H9 (cell line): ENCODE measurements at regions not wholly inside any gene's neighbourhood (a gene's known extent, or its start where the extent isn't known, plus 50 kb on each side); places are given as distances from the start of the nearest gene placed in this dataset.

Experiments used
- DNase-seq: peaks from one replicate; pipeline ENCODE4 v3.0.0-alpha.2; 2017
- H2AFZ ChIP-seq: one replicate; pipeline ENCODE4 v1.6.1; 2013; ENCODE audit warnings: mild to moderate bottlenecking, low read length, control low read depth, moderate library complexity
- H2AK5ac ChIP-seq: 2 replicates; pipeline ENCODE4 v1.6.1; 2013; ENCODE audit warnings: low read length, control low read depth, mixed read lengths; ENCODE audit not compliant: insufficient read length
- H2BK120ac ChIP-seq: one replicate; pipeline ENCODE4 v1.6.1; 2013; ENCODE audit warnings: low read depth, mild to moderate bottlenecking, low read length, control low read depth, inconsistent platforms; ENCODE audit not compliant: poor library complexity, severe bottlenecking
- H2BK12ac ChIP-seq: 2 replicates; pipeline ENCODE4 v1.6.1; 2013; ENCODE audit warnings: low read length, control low read depth, mixed read lengths, low read depth; ENCODE audit not compliant: insufficient read length
- H2BK15ac ChIP-seq: 2 replicates; pipeline ENCODE4 v1.6.1; 2013; ENCODE audit warnings: low read depth, low read length, control low read depth
- H2BK20ac ChIP-seq: one replicate; pipeline ENCODE4 v1.6.1; 2013; ENCODE audit warnings: low read depth, mild to moderate bottlenecking, low read length, control low read depth, inconsistent platforms; ENCODE audit not compliant: poor library complexity, severe bottlenecking
- H2BK5ac ChIP-seq: 2 replicates; pipeline ENCODE4 v1.6.1; 2013; ENCODE audit warnings: low read length, control low read depth, mixed read lengths; ENCODE audit not compliant: insufficient read length
- H3K14ac ChIP-seq: 2 replicates; pipeline ENCODE4 v1.6.1; 2013; ENCODE audit warnings: low read length, control low read depth; ENCODE audit not compliant: insufficient read depth
- H3K18ac ChIP-seq: 2 replicates; pipeline ENCODE4 v1.6.1; 2013; ENCODE audit warnings: low read depth, mild to moderate bottlenecking, mixed read lengths, low read length, control low read depth; ENCODE audit not compliant: insufficient read length
- H3K23ac ChIP-seq: 2 replicates; pipeline ENCODE4 v1.6.1; 2013; ENCODE audit warnings: low read length, control low read depth, mixed read lengths, low read depth; ENCODE audit not compliant: insufficient read length
- H3K23me2 ChIP-seq: 2 replicates; pipeline ENCODE4 v1.6.1; 2013; ENCODE audit warnings: low read depth, mild to moderate bottlenecking, mixed read lengths, low read length, control low read depth; ENCODE audit not compliant: insufficient read length, poor library complexity, severe bottlenecking
- H3K27ac ChIP-seq: 2 replicates; pipeline ENCODE4 v1.5.1; 2013; ENCODE audit warnings: low read length, control low read depth, mixed read lengths, low read depth; ENCODE audit not compliant: insufficient read length
- H3K27me3 ChIP-seq: 2 replicates; pipeline ENCODE4 v1.6.1; 2013; ENCODE audit warnings: low read length, control low read depth, inconsistent platforms; ENCODE audit not compliant: insufficient read depth
- H3K4ac ChIP-seq: 2 replicates; pipeline ENCODE4 v1.6.1; 2013; ENCODE audit warnings: low read depth, mild to moderate bottlenecking, control low read depth, inconsistent platforms, low read length, moderate library complexity
- H3K4me1 ChIP-seq: 2 replicates; pipeline ENCODE4 v1.6.1; 2013; ENCODE audit warnings: low read length, control low read depth, inconsistent platforms; ENCODE audit not compliant: insufficient read depth
- H3K4me2 ChIP-seq: 2 replicates; pipeline ENCODE4 v1.6.1; 2013; ENCODE audit warnings: low read length, control low read depth, mixed read lengths; ENCODE audit not compliant: insufficient read length, insufficient read depth
- H3K56ac ChIP-seq: 2 replicates; pipeline ENCODE4 v1.6.1; 2013; ENCODE audit warnings: low read depth, mild to moderate bottlenecking, mixed read lengths, low read length, control low read depth; ENCODE audit not compliant: insufficient read length
- H3K79me1 ChIP-seq: 2 replicates; pipeline ENCODE4 v1.6.1; 2013; ENCODE audit warnings: low read depth, mild to moderate bottlenecking, moderate library complexity, low read length, control low read depth, inconsistent platforms; ENCODE audit not compliant: insufficient read depth, poor library complexity, severe bottlenecking
- H3K79me2 ChIP-seq: 2 replicates; pipeline ENCODE4 v1.6.1; 2013; ENCODE audit warnings: low read length, control low read depth, inconsistent platforms; ENCODE audit not compliant: insufficient read depth
- H3K9ac ChIP-seq: 2 replicates; pipeline ENCODE4 v1.6.1; 2013; ENCODE audit warnings: low read length, control low read depth, mixed read lengths; ENCODE audit not compliant: insufficient read length; ENCODE audit errors: extremely low read depth
- H3K9me3 ChIP-seq: one replicate; pipeline ENCODE4 v1.6.1; 2013; ENCODE audit warnings: low read depth, low read length, inconsistent platforms; ENCODE audit not compliant: control insufficient read depth
- H3T11ph ChIP-seq: one replicate; pipeline ENCODE4 v1.6.1; 2013; ENCODE audit warnings: mild to moderate bottlenecking, low read length, control low read depth, inconsistent platforms
- H4K20me1 ChIP-seq: one replicate; pipeline ENCODE4 v1.6.1; 2013; ENCODE audit not compliant: control insufficient read depth, insufficient read length, insufficient read depth
- H4K5ac ChIP-seq: 2 replicates; pipeline ENCODE4 v1.6.1; 2013; ENCODE audit warnings: low read depth, mild to moderate bottlenecking, mixed read lengths, low read length, control low read depth; ENCODE audit not compliant: insufficient read length
- H4K8ac ChIP-seq: replicated peaks from 2 replicates; pipeline ENCODE4 v1.6.1; 2013; ENCODE audit warnings: low read length, control low read depth, mixed read lengths, low read depth; ENCODE audit not compliant: insufficient read length
- H4K91ac ChIP-seq: 2 replicates; pipeline ENCODE4 v1.6.1; 2013; ENCODE audit warnings: low read depth, mild to moderate bottlenecking, moderate library complexity, mixed read lengths, low read length, control low read depth; ENCODE audit not compliant: insufficient read length
- H3K27ac Mint-ChIP-seq, 3 experiments: 2 replicates in 2 of 3; 3 replicates in 1 of 3; pipeline ENCODE4 v1.8.0; 2020 to 2021; ENCODE audit warnings: mixed read lengths in 3 of 3, mild to moderate bottlenecking in 1 of 3, moderate library complexity in 1 of 3
- H3K27me3 Mint-ChIP-seq: 2 replicates; pipeline ENCODE4 v1.8.0; 2021; ENCODE audit warnings: low read depth, mild to moderate bottlenecking, moderate library complexity, mixed read lengths
- H3K36me3 Mint-ChIP-seq, 3 experiments: 2 replicates in 2 of 3; 3 replicates in 1 of 3; pipeline ENCODE4 v1.8.0; 2020 to 2021; ENCODE audit warnings: low read depth in 3 of 3, mixed read lengths in 3 of 3; ENCODE audit not compliant: insufficient read depth in 1 of 3
- H3K4me1 Mint-ChIP-seq, 2 experiments: 2 replicates each; pipeline ENCODE4 v1.8.0; 2020; ENCODE audit warnings: mixed read lengths in 2 of 2
- H3K4me3 Mint-ChIP-seq, 2 experiments: 2 replicates in 1 of 2; 3 replicates in 1 of 2; pipeline ENCODE4 v1.8.0; 2020 to 2021; ENCODE audit warnings: mild to moderate bottlenecking in 2 of 2, mixed read lengths in 2 of 2, moderate library complexity in 1 of 2
- H3K9me3 Mint-ChIP-seq, 2 experiments: 2 replicates in 1 of 2; 3 replicates in 1 of 2; pipeline ENCODE4 v1.8.0; 2020; ENCODE audit warnings: mild to moderate bottlenecking in 2 of 2, mixed read lengths in 2 of 2, moderate library complexity in 1 of 2
- WGBS: extraction: QIAGEN DNeasy Blood & Tissue Kit; methylation state at CpG from one replicate; pipeline ENCODE4 v1.1.7; 2013; ENCODE audit warnings: missing lambda C conversion rate, low lambda C conversion rate, mixed read lengths; ENCODE audit not compliant: insufficient read length; ENCODE audit errors: extremely low coverage; 5-methylcytosine and 5-hydroxymethylcytosine counted together
- TF ChIP-seq, protein P1 (sequence below): fragments of 200-600 bp; sonication (generic); conservative IDR thresholded peaks from 3 replicates; pipeline ENCODE4 v1.8.0; 2021; ENCODE audit warnings: antibody characterized with exemption, mild to moderate bottlenecking

DNA sequence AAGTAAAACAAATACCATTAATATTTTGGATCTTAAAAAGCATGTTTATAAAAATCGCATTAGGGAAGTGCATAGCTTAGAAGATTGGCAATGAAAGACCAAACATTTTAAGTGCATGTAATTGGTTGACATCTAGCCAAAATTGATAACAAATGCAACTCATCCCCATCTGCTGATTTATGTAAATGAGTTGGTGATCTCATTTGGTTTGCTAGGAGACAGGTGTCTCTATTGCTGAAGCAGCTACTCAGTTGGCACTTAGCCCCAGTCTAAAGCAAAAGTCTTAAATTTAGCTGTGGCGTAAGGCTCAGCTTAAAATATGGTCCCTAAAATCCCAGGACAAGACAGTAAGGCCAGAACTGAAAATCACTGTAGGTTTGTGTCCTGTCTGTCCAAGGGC, 113.5 kb upstream of the CHL1 start:
- Histone ChIP-seq H3K23ac (no peak overlapping the region), H3K79me2 (no peaks in the 10 kb centered on the region), H3K27me3 (no peaks in the 10 kb centered on the region), H2BK15ac (no peak overlapping the region), H4K91ac (no peak overlapping the region), H2BK20ac (no peak overlapping the region), H3K4me2 (no peak overlapping the region), H3K9ac (no peak overlapping the region), H3K14ac (no peak overlapping the region), H3K23me2 (no peaks in the 10 kb centered on the region), H2AFZ (no peak overlapping the region), H3K4me1 (no peaks in the 10 kb centered on the region), H3K9me3 (no peaks in the 10 kb centered on the region), H4K20me1 (no peaks in the 10 kb centered on the region), H4K8ac (no peak overlapping the region), H2BK12ac (no peak overlapping the region), H3K56ac (no peak overlapping the region), H2AK5ac (no peak overlapping the region), H3K79me1 (no peaks in the 10 kb centered on the region), H3T11ph (no peak overlapping the region), H2BK5ac (no peak overlapping the region), H2BK120ac (no peak overlapping the region), H3K27ac (no peak overlapping the region), H3K18ac (no peak overlapping the region), H4K5ac (no peak overlapping the region), H3K4ac (no peak overlapping the region)
- H3K27me3 Mint-ChIP-seq: no peaks in the 10 kb centered on the region
- TF ChIP-seq, protein P1, sequence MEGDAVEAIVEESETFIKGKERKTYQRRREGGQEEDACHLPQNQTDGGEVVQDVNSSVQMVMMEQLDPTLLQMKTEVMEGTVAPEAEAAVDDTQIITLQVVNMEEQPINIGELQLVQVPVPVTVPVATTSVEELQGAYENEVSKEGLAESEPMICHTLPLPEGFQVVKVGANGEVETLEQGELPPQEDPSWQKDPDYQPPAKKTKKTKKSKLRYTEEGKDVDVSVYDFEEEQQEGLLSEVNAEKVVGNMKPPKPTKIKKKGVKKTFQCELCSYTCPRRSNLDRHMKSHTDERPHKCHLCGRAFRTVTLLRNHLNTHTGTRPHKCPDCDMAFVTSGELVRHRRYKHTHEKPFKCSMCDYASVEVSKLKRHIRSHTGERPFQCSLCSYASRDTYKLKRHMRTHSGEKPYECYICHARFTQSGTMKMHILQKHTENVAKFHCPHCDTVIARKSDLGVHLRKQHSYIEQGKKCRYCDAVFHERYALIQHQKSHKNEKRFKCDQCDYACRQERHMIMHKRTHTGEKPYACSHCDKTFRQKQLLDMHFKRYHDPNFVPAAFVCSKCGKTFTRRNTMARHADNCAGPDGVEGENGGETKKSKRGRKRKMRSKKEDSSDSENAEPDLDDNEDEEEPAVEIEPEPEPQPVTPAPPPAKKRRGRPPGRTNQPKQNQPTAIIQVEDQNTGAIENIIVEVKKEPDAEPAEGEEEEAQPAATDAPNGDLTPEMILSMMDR: no peak
- H3K36me3 Mint-ChIP-seq: no peaks in the 10 kb centered on the region
- H3K4me3 Mint-ChIP-seq: no peak overlapping the region
- no CpG with 5 or more reads among the region's 2 CpGs for WGBS
- H3K27ac Mint-ChIP-seq: no peak overlapping the region
- DNase-seq: no peak
- no peaks in the 10 kb centered on the region for H3K9me3 Mint-ChIP-seq
- no peaks in the 10 kb centered on the region for H3K4me1 Mint-ChIP-seq
